Suppressor macrophage (primary cell): ENCODE measurements at regions not wholly inside any gene's neighbourhood (a gene's known extent, or its start where the extent isn't known, plus 50 kb on each side); places are given as distances from the start of the nearest gene placed in this dataset.
"Not testable (repeated sequence)": the region's sequence is repeated elsewhere in the genome, so short reads cannot be mapped to it uniquely, and the experiment has no call there.

ENCODE experiments used
- DNase-seq, 4 experiments: peaks; one replicate each; pipeline ENCODE4 v3.0.0-alpha.2; 2020 to 2022

DNA sequence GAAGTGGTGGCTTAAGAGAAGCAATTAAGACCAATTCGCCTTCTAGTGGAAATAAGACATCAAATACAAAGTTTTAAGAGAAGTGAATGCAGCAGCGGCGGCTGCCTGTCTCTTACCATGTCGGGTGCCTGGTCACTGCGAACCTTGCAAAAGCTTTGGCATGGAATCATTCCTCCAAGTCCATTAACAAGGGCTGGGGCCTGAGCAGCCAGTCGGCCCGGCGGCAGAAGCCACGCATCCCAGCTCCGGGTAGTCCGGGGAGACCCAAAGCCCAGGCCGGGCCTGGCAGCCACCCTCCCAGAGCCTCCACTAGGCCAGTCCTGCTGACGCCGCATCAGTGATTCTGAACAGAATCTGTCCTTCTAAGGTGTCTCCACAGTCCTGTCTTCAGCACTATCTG, 321.0 kb downstream of the TMEM121 start:
- no peak for DNase-seq

DNA sequence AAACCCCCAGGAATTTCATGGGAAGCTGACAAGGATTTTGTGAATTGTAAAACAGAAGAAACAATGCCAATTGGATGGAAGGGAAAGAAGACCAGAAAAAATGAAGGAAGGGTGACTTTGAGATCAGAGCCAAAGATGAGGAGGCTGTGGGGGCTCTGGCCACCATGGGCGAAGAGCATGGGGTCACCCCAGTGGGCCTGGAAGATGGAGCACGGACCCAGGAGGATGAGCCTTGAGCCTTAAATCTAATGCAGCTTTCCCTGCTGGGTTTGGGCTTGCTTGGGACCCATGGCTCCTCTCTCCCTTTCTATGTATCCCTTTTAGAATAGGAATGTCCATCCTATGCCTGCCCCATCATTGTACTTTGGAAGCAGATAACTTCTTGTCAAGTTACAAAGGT, 322.2 kb downstream of the TMEM121 start:
- DNase-seq, result no peak

DNA sequence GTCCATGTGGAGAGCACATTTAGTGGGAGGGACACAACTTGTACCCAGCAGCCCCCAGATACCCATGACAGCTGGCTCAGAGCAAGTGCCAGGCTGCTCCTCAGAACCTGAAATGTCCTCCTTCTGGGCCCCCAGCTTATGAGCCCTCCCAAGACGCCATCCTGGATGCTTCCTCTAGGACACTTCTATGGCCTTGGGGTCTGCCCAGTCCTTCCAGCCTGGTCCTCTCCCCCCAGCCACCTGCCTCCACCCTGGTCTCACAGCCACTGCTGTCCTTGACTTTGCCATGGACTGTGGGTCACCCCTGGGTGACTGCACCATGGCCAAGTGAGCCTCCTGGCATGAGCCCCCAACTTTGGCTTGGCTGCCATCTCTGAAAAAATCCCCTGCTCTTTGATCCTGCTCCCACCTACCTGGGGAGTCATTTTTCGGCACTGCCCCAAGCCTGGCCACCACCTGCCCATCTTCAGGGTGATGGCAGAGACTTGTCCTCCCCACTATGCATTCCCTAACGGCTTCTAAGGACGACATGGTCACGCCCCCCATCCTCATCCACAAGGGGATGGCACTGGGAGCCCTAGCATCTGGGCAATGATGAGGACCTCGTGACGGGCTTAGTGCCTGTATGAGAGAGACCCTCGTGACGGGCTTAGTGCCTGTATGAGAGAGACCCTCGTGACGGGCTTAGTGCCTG, 323.7 kb downstream of the TMEM121 start:
- no peak for DNase-seq

DNA sequence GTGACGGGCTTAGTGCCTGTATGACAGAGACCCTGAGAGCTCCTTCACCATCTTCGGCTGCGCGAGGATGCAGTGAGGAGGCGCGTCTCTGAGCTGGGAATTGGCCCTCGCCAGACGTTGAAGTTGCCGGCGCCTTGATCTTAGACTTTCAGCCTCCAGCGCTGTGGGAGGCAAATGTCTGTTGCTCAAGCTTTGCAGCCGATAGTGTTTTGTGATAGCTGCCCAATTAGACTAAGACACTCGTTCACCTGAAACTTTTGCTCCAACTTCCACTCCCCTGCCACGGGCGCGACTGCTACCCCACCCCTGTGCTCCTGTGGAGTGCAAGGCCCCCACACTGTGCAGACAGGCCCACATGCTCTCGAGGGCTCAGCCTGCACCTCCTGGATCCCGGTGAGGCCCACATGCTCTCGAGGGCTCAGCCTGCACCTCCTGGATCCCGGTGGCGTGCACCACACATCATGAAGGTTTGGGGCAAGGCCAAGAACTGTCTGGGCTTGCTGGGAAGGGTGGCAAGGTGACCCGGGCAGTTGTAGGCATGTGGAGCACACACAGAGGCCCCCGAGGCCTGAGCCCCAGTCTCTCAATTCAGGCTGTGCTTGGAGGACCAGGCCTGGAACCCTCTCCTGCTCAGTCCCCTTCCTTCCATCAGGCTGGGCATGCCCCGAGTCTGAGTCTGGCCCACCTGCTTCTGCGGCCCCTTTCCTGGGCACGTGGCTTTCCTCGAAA, 324.6 kb downstream of the TMEM121 start:
- no peak for DNase-seq

DNA sequence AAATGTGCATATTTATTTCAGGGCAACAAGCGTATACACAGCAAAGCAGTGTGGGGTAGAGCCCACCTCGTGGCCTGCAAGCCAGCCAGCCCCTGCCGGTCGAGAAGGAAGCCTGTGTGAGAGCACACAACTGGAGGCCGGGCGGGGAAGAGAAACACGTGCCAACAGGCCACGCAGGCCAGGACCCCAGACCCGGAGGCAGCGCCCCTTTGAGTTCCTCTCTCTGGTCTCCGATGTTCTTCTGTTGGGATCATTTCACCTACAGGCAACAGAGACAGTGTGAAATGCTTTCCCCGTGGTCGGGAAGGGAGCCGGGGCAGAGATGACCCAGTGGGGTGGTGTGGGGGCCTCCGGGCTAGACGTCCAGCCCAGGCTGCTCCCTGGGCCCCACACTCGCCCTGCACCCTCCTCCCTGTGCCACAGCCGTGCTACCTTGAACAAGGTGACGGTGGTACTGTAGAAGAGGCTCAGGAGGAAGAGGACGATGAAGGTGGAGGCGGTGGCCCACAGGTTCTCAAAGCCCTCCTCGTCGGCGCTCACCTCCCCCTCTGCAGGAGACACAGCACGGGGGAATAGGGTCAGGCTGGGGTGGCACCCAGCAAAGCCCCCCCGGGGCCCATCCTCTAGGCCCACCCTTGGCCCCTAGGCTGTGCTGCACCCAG, 325.5 kb downstream of the TMEM121 start:
- no peak for DNase-seq

DNA sequence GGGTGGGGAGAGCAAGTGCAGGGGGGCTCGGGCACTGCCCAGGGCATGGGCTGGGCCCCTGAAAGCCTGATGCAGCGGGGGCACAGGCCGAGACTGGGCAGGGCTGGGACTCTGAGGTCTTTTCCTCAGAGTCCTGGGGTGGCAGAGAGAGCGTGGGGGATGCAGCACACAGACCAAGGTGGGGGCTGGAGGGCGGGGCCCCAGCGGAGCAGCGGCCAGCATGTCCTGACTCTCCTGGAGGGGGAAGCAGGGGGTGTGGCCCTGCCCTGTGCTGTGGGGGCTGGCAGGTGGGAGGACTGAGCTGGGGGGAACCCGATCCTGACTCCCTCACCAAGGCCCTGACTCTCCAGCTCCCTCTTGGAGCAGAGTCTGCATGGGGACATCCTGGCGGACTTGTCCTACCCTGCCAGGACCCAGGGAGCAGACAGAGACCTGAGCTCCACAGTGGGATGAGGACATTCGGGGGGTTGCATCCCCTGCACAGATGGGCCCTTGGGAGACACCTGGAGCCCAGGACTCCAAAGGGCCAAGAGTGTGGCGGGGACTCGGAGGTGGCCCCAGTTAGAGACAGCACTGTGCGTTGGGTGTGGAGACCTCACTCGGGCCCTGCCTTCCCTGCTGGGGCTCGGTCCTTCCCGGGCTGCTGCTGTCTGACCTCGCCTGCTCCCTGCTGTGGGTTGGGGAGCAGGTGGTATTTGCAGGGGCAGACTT, 326.1 kb downstream of the TMEM121 start:
- no peak for DNase-seq

DNA sequence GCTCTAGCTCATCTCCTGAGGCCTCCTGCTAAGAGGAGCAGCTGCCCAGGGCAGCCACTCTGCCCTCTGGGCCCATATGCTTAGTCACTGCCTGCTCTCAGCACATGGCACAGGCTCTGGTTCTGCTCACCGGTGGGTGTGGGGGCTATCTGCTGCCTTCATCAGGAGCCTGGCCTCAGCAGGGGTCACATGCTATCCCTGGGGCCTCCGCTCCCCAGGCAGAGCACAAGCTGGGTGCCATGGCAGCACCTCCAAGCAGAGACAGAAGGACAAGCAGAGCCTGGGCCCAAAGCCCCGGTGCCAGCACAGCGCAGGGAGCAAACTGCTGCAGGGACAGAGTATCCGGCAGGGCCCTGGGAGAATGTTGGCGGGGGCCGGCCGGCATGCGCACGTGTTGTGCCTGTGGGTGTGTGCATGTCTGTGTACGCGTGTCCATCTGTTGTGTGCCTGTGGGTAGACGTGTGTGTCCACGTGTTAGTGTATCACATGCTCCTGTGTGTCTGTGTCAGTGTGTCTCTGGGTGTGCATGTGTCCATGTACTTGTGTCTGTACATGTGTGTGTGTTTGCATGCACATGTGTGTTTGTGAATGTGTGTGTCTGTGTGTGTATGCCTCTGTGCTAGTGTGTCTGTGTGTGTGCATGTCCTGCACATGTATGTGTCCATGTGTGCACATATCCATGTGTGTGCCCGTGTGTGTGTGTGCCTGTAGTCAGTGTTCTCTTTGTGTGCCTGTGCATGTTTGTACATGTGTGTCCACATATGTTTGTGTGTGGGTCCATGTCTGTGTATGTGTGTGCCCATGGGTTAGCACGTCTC, 326.9 kb downstream of the TMEM121 start:
- no peak for DNase-seq

DNA sequence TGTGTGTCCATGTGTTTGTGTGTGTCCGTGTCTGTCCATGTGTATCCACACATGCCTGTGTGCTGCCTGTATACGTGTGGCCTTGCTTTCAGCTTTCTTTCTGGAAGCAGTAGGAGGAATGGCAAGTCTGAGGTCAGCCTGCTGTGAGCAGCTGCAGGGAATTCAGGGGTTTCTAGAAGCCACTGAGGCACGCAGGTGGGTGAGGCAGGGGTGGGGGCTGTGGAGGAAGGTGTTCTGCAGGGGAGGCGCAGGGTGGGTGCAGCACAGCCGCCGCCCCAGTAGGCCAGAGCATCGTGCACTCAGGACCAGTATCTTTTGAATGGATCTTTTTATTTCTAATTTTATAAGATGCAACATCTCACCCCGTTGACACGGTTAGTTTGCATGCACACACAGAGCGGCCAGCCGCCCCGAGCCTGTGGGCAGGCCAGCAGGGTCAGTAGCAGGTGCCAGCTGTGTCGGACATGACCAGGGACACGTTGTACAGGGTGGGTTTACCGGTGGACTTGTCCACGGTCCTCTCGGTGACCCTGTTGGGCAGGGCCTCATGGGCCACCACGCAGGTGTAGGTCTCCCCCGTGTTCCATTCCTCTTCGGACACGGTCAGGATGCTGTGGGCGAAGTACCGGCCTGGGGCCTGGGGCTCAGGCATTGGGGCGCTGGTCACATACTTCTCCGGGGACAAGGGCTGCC, 327.7 kb downstream of the TMEM121 start:
- no peak for DNase-seq

DNA sequence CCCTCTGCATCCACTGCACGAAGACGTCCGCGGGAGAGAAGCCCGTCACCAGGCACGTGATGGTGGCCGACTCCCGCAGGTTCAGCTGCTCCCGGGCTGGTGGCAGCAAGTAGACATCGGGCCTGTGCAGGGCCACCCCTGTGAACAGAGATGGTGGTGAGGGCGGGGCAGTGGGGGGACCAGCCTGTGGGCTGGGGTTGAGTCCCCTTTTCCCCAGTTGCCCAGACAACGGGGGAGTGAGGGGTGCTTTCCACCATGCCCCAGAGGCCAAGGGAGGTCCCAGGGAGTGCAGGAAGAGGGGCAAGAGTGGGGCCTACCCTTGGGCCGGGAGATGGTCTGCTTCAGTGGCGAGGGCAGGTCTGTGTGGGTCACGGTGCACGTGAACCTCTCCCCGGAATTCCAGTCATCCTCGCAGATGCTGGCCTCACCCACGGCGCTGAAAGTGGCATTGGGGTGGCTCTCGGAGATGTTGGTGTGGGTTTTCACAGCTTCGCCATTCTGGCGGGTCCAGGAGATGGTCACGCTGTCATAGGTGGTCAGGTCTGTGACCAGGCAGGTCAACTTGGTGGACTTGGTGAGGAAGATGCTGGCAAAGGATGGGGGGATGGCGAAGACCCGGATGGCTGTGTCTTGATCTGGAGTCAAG, 328.3 kb downstream of the TMEM121 start:
- no peak for DNase-seq

DNA sequence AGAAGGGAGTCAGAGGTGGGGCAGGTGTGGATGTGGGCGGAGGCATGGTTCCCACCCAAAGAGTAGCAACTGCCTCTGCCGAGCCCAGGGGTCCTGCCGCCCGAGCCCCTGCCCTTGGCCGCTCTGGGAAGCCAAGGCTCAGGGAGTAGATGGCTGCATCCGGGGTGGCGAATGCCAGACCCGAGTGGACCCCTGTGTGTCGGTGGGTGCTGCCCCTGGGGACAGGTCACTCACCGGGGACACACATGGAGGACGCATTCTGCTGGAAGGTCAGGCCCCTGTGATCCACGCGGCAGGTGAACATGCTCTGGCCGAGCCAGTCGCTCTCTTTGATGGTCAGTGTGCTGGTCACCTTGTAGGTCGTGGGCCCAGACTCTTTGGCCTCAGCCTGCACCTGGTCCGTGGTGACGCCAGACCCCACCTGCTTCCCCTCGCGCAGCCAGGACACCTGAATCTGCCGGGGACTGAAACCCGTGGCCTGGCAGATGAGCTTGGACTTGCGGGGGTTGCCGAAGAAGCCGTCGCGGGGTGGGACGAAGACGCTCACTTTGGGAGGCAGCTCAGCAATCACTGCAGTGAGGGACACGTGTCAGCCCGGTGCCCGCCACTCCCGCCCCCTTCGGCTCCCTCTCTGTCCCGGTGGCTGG, 329.0 kb downstream of the TMEM121 start:
- DNase-seq, result no peak

DNA sequence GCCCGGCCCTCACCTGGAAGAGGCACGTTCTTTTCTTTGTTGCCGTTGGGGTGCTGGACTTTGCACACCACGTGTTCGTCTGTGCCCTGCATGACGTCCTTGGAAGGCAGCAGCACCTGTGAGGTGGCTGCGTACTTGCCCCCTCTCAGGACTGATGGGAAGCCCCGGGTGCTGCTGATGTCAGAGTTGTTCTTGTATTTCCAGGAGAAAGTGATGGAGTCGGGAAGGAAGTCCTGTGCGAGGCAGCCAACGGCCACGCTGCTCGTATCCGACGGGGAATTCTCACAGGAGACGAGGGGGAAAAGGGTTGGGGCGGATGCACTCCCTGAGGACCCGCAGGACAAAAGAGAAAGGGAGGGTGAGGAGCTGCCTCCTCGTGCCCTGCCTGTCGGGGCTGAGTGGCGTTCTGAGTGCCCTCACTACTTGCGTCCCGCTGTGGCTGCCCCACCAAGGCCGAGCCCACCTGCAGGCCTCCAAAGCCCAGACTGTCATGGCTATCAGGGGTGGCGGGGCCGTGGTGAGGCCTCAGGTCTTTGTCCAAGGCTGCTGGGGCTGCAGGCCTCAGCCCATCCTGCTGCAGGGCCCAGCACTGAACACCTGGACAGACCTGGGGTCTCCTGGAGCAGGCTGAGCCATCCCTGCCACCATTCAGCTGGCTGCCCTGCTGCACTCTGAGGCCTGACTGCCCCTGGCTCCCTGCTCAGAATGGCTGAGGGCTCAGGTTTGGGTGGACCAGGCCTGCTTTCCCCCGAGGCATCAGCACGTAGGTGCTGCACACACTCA, 329.7 kb downstream of the TMEM121 start:
- DNase-seq, result no peak

DNA sequence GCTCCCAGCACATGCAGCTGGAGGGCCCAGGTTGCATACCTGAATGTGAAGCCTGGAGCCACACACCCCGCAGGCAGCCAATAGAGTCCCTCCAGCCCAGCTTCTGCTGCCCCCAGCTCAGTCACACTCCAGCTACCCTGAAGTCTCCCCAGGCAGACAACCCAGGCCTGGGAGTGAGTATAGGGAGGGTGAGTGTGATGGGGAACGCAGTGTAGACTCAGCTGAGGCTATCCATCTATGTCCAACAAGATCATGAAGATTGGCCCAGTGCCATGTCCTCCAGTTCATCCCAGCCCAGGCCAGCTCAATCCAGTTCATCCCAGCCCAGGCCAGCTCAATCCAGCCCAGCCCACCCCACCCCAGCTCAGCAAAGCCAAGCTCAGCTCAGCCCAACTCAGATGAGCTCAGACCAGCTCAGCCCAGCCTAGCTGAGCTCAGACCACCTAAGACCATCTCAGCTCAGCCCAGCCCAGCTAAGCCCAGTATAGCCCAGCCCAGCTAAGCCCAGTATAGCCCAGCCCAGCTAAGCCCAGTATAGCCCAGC, 330.4 kb downstream of the TMEM121 start:
- DNase-seq, result no peak

DNA sequence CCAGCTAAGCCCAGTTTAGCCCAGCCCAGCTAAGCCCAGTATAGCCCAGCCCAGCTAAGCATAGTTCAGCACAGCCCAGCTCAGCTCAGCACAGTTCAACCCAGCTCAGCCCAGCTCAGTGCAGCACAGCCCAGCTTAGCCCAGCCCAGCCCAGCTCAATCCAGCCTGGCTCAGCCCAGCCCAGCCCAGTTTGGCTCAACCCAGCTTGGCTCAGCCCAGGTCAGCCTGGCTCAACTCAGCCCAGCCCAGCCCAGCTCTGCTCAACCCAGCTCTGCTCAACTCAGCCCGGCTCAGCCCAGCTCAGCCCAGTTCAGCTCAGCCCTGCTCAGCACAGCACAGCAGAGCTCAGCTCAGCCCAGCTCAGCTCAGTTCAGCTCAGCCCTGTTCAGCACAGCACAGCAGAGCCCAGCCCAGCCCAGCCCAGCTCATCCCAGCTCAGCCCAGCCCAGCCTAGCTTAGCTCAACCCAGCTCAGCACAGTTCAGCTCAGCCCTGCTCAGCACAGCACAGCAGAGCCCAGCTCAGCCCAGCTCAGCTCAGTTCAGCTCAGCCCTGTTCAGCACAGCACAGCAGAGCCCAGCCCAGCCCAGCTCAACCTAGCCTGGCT, 330.9 kb downstream of the TMEM121 start:
- no peak for DNase-seq

DNA sequence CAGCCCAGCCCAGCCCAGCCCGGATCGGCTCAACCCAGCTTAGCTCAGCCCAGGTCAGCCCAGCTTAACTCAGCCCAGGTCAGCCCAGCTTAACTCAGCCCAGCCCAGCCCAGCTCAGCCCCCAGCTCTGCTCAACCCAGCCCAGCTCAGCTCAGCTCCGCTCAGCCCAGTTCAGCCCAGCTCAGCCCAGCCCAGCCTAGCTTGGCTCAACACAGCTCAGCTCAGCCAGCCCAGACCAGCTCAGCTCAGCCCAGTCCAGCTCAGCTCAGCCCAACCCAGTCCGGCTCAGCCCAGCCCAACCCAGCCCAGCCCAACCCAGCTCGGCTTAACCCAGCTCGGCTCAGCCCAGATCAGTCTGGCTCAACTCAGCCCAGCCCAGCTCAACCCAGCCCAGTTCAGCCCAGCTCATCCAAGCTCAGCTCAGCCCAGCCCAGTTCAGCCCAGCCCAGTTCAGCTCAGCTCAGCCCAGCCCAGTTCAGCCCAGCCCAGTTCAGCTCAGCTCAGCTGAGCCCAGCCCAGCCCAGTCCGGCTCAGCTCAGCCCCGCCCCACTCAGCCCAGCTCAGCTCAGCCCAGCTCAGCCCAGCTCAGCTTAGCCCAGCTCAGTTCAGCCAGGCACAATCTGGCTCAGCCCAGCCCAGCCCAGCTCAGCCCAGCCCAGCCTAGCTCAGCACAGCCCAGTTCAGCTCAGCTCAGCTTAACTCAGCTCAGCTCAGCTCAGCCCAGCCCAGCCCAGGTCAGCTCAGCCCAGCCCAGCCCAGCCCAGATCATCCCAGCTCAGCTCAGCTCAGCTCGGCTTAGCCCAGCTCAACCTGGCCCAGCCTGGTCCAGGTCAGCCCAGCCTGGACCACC, 331.7 kb downstream of the TMEM121 start:
- peak in 3 of 4 experiments; percentile 3 to 31 (median 19) for DNase-seq

DNA sequence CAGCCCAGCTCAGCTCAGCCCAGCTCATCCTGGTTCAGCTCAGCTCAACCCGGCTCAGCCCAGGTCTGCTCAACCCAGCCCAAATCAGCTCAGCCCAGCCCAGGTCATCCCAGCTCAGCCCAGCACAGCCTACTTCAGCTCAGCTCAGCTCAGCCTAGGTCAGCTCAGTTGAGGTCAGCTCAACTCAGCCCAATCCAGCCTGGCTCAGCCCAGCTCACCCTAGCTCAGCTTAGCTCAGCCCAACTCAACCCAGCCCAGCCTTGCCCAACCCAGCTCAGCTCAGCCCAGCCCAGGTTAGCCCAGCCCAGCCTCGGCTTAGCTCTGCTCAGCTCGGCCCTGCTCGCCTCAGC, 332.3 kb downstream of the TMEM121 start:
- DNase-seq, result no peak

DNA sequence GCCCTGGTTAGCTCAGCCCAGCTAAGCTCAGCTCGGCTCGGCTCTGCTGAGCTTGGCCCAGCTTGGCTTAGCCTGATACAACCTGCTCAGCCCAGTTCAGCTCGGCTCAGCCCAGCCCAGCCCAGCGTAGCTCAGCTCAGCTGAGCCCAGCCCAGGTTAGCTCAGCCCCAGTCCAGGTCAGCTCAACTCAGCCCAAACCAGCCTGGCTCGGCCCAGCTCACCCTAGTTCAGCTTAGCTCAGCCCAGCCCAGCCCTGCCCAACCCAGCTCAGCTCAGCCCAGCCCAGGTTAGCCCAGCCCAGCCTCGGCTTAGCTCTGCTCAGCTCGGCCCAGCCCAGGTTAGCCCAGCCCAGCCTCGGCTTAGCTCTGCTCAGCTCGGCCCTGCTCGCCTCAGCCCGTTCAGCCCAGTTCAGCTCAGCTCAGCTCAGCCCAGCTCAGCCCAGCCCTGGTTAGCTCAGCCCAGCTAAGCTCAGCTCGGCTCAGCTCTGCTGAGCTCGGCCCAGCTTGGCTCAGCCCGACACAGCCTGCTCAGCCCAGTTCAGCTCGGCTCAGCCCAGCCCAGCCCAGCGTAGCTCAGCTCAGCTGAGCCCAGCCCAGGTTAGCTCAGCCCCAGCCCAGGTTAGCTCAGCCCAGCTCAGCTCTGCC, 332.8 kb downstream of the TMEM121 start:
- DNase-seq, result not testable (repeated sequence)
